Glutamatergic neuron (in vitro differentiated cells): ENCODE measurements at regions not wholly inside any gene's neighbourhood (a gene's known extent, or its start where the extent isn't known, plus 50 kb on each side); places are given as distances from the start of the nearest gene placed in this dataset.
"Not testable (repeated sequence)": the region's sequence is repeated elsewhere in the genome, so short reads cannot be mapped to it uniquely, and the experiment has no call there.

ENCODE experiments used
- DNase-seq: peaks from one replicate; pipeline ENCODE4 v3.0.0; 2022
- H3K27ac Mint-ChIP-seq: one replicate; pipeline ENCODE4 v1.8.0; 2020; ENCODE audit warnings: mild to moderate bottlenecking, mixed read lengths, inconsistent platforms; ENCODE audit not compliant: unreplicated experiment
- H3K27me3 Mint-ChIP-seq: one replicate; pipeline ENCODE4 v1.8.0; 2020; ENCODE audit warnings: mild to moderate bottlenecking, moderate library complexity, mixed read lengths, inconsistent platforms; ENCODE audit not compliant: unreplicated experiment
- H3K36me3 Mint-ChIP-seq: one replicate; pipeline ENCODE4 v1.8.0; 2020; ENCODE audit warnings: mild to moderate bottlenecking, mixed read lengths, inconsistent platforms; ENCODE audit not compliant: unreplicated experiment
- H3K4me1 Mint-ChIP-seq: one replicate; pipeline ENCODE4 v1.8.0; 2020; ENCODE audit warnings: mild to moderate bottlenecking, low read depth, mixed read lengths, inconsistent platforms; ENCODE audit not compliant: unreplicated experiment
- H3K4me3 Mint-ChIP-seq: one replicate; pipeline ENCODE4 v1.8.0; 2020; ENCODE audit warnings: mild to moderate bottlenecking, mixed read lengths, inconsistent platforms; ENCODE audit not compliant: unreplicated experiment
- H3K9me3 Mint-ChIP-seq: one replicate; pipeline ENCODE4 v1.8.0; 2020; ENCODE audit warnings: mild to moderate bottlenecking, moderate library complexity, mixed read lengths, inconsistent platforms; ENCODE audit not compliant: unreplicated experiment
- TF ChIP-seq, protein P1 (sequence below): fragments of 200-600 bp; sonication (generic); IDR thresholded peaks from one replicate; pipeline ENCODE4 v1.5.0; 2021; ENCODE audit not compliant: partially characterized antibody, unreplicated experiment

GRCh38 chr11:134841972-134842371 is 429.9 kb upstream of the B3GAT1 start:
- peaks cover 6% of the 10 kb centered on the region for H3K27me3 Mint-ChIP-seq
- no peak for DNase-seq
- TF ChIP-seq, protein P1, sequence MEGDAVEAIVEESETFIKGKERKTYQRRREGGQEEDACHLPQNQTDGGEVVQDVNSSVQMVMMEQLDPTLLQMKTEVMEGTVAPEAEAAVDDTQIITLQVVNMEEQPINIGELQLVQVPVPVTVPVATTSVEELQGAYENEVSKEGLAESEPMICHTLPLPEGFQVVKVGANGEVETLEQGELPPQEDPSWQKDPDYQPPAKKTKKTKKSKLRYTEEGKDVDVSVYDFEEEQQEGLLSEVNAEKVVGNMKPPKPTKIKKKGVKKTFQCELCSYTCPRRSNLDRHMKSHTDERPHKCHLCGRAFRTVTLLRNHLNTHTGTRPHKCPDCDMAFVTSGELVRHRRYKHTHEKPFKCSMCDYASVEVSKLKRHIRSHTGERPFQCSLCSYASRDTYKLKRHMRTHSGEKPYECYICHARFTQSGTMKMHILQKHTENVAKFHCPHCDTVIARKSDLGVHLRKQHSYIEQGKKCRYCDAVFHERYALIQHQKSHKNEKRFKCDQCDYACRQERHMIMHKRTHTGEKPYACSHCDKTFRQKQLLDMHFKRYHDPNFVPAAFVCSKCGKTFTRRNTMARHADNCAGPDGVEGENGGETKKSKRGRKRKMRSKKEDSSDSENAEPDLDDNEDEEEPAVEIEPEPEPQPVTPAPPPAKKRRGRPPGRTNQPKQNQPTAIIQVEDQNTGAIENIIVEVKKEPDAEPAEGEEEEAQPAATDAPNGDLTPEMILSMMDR: no peak
- H3K4me3 Mint-ChIP-seq: no peak overlapping the region
- no peaks in the 10 kb centered on the region for H3K36me3 Mint-ChIP-seq
- peaks cover 3% of the 10 kb centered on the region for H3K9me3 Mint-ChIP-seq
- H3K27ac Mint-ChIP-seq: no peak overlapping the region
- peaks cover 6% of the 10 kb centered on the region for H3K4me1 Mint-ChIP-seq

DNA sequence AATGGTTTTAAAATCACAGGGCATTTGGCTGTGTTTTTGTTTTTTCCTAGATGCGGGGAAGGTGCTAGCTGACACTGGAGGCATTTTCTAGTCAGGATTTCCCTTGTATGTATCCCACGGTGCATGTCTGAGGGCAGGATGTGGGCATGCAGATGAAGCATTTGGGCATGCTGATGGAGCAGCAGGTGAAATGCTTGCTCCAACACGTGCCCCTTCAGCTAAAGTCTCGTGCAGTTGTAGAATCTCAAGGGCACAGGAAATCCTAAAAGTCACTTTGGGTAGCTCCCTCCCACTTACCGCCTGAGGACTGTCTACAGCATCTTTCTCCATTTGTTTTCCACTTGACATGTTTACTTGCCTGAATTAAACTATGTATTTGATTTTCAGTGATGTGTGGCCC is 429.4 kb upstream of the B3GAT1 start:
- Mint-ChIP-seq H3K4me1 (peaks cover 2% of the 10 kb centered on the region), H3K9me3 (peaks cover 2% of the 10 kb centered on the region), H3K27me3 (peaks cover 6% of the 10 kb centered on the region), H3K36me3 (no peaks in the 10 kb centered on the region), H3K4me3 (no peak overlapping the region), H3K27ac (no peak overlapping the region)
- TF ChIP-seq, protein P1: no peak
- no peak for DNase-seq

DNA sequence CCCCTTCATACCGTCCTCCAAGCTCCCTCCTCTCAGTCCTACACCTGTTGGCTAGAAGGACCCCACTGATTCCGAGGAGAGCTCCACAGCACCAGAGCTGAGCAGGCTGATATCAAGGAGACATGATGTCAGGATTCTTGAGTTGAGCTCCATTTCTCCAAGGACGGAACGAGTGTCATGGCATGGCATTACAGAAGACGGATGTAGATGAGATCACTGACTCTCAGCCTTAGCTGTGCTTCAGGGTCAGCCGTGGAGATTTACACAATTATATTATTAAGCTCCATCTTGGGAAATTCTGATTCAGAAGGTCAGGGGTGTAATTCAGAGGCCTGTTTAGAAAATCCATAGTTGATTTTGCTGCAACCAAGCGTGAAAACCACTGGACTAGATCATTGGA is 428.9 kb upstream of the B3GAT1 start:
- Mint-ChIP-seq H3K27ac (no peak overlapping the region), H3K9me3 (no peaks in the 10 kb centered on the region), H3K4me3 (no peak overlapping the region), H3K36me3 (no peaks in the 10 kb centered on the region), H3K4me1 (no peaks in the 10 kb centered on the region), H3K27me3 (peaks cover 6% of the 10 kb centered on the region)
- TF ChIP-seq, protein P1: no peak
- DNase-seq: no peak

DNA sequence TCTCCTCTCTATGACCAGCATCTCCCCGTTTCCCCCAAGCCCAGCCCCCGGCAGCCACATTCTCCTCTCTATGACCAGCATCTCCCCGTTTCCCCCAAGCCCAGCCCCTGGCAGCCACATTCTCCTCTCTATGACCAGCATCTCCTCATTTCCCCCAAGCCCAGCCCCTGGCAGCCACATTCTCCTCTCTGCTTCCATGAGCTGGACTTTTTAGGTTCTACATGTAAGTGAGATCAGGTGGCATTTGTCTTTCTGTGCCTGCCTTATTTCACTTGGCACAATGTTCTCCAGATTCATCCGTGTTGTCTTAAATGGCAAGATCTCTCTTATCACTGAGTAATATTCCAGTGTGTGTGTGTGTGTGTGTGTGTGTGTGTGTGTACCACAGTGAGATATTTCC is 428.1 kb upstream of the B3GAT1 start:
- not testable (repeated sequence) for H3K9me3 Mint-ChIP-seq, H3K4me1 Mint-ChIP-seq, H3K27ac Mint-ChIP-seq, H3K36me3 Mint-ChIP-seq, H3K4me3 Mint-ChIP-seq, H3K27me3 Mint-ChIP-seq, DNase-seq

- TF ChIP-seq, protein P1: no peak
- no peak for DNase-seq
- Mint-ChIP-seq H3K27ac (no peak overlapping the region), H3K4me1 (no peaks in the 10 kb centered on the region), H3K9me3 (no peaks in the 10 kb centered on the region), H3K27me3 (peaks cover 8% of the 10 kb centered on the region), H3K36me3 (peaks cover 3% of the 10 kb centered on the region), H3K4me3 (no peak overlapping the region)
These were observed 426.7 kb upstream of the B3GAT1 start for GRCh38 chr11:134838708-134839107.

DNA sequence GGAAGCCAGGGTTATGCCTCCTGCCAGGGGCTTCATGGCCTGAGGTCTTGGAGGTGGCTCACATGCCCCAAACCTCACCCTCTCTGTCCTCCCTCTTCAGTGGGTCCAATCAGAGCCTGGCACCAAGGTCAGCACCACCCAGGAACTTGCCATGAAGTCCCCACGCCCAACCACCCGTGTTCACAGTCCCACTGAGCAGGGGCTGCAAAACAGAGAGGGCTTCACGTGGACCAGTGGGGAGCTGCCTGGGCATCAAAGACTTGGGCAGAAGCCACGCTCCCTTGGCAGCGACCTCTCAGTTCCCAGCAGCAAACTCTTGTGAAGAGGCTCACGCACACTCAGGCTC is 425.8 kb upstream of the B3GAT1 start:
- H3K4me3 Mint-ChIP-seq: no peak overlapping the region
- H3K27me3 Mint-ChIP-seq: peaks cover 8% of the 10 kb centered on the region
- H3K36me3 Mint-ChIP-seq: peaks cover 3% of the 10 kb centered on the region
- no peak overlapping the region for H3K27ac Mint-ChIP-seq
- TF ChIP-seq, protein P1: no peak
- H3K9me3 Mint-ChIP-seq: no peaks in the 10 kb centered on the region
- H3K4me1 Mint-ChIP-seq: no peaks in the 10 kb centered on the region
- DNase-seq: no peak
